NCI-H2171 treated with DMSO at 0.1 percent for 48 hours (cell line): ENCODE measurements at regions not wholly inside any gene's neighbourhood (a gene's known extent, or its start where the extent isn't known, plus 50 kb on each side); places are given as distances from the start of the nearest gene placed in this dataset.

Experiments
- DNase-seq: peaks from one replicate; lab custom pipeline; 2025; lab: John Stamatoyannopoulos, UW

GRCh38 chr2:152227969-152228592 is 52.5 kb upstream of the STAM2 start:
- no peak for DNase-seq

GRCh38 chr2:152231446-152231845 is 55.9 kb upstream of the STAM2 start:
- no peak for DNase-seq

DNA sequence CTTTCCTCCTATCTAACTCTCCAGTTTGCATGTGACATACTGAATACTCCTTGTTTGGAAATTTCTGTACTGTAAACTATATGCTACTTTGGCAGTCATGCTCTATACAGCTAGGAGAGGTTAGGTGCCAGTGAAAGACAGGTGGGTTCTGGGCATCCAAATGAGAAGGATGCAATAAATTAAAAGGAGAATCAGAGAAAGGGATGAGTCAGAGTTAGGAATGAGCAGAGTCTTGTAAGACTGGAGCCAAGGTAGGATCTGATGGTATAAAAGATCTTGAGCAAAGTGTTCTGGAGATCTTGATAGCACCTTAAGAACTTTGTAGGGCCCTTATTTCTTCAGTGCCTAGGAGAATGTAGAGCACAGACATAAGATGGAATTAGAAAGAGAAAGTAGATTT is 58.7 kb upstream of the STAM2 start:
- DNase-seq = no peak

GRCh38 chr2:152236191-152236925 is 60.8 kb upstream of the STAM2 start:
- DNase-seq = peak; percentile 57

DNA sequence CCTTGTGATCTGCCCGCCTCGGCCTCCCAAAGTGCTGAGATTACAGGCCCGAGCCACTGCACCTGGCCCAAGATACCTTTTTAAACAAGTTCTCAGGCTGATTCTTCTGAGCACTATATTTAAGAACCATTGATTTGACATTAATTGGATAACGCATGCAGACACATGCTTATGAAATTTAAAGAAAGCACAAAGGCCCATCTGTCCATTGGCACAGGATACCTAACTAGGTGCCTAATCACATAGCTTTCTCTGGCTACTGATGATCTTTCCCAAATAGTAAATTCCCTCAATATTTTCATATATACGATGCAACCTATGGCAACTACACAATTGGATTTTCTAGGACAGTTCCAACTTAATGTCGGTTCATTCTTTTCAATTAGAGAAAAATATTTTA is 62.5 kb upstream of the STAM2 start:
- DNase-seq = peak; percentile 67

DNA sequence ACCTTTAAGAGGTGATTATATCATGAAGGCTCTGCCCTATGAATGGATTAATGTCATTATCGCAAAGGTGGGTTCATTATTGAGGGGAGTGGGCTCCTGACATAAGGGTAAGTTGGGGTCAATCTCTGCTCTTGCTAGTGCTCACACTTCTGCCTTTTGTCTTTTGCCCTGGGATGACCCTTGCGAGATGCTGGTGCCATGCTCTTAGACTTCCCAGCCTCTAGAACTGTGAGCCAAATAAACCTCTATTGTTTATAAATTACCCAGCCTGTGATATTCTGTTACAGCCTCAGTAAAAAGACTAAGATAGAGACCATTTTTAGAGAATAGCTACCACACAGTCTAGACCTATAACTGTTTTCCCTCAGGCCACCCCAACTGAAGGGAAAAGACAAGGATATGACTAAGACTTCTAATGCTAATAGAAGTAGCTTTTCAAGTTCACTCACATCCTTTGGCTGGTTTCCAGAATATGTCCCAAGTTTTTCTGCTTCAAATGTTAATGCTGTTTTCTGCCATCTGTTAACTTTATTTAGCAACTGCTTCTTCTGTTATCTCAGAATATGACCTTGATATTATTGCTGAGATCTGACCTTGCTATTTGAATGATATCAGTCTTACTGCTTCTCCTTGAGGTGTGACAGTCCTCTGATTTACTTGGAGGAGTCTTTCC is 65.1 kb upstream of the STAM2 start:
- DNase-seq = peak; percentile 75

DNA sequence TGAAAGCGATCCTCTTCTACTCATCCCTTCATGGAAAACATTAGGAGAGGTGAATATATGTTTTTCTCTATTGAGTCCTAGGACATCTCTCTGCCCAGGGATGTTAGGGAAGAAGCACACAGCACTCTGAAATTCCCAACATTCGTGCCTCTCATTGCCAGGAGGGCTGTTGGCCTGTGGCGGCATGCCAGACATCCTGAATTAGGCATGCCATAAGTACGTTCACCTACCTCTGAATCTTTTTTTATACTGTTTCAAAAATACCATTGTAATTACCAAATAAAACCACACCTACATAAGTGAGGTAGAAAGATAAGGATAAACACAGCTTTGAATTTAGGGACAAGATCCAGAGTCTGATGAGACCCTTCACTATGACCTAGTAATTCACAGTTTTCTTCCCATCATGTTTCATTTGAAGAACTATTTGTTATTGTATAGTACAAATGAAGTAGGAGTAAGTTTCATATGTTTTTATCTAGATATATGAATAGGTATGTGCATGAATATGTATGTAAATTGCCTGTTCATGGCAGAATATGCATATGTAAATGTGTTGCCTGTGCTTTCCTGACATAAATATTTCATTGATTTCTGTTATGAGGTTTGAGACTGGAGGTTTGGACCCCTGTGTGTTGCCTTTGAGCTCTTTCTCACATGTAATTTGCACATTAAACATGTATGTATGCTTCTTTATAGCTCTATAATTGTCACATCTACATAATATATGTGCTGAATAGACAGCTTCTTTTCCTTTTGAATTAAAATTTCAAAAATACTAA is 66.6 kb upstream of the STAM2 start:
- DNase-seq = no peak

DNA sequence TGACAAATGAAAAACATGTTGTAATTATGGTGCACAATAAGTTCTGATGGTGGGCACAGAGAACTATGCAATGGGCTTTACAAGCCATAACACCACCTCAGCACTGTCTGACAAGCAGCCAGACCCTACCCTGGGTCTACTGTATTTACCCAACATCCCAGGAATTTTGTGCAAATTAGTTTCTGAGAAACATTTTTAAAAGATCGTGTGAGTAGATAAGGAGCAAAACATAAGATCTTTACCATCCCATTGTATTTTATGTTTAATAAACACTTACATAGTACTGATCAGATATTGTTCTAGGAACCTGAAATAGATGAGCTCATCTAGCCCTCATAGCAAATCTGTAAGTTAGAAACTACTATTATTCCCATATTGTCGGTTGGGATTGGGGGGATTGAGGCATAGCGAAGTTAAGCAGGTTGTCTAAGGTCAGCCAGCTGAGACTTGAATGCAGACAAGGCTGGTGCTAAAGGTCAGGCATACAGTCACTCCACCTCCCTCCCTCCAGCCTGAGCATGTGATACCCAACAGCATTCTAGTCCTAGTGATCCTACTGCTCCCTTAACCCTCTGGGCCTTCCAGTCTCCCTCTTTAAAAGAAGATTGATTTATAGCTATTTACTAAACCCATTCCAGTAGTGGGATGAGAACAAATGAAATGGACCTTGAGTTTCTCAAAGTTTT is 67.4 kb upstream of the STAM2 start:
- DNase-seq = no peak

GRCh38 chr2:152243761-152244640 is 68.4 kb upstream of the STAM2 start:
- no peak for DNase-seq

- DNase-seq = no peak
Observed at GRCh38 chr2:152245653-152246052, 70.1 kb upstream of the STAM2 start.

GRCh38 chr2:152246686-152247336 is 71.2 kb upstream of the STAM2 start:
- DNase-seq = no peak

DNA sequence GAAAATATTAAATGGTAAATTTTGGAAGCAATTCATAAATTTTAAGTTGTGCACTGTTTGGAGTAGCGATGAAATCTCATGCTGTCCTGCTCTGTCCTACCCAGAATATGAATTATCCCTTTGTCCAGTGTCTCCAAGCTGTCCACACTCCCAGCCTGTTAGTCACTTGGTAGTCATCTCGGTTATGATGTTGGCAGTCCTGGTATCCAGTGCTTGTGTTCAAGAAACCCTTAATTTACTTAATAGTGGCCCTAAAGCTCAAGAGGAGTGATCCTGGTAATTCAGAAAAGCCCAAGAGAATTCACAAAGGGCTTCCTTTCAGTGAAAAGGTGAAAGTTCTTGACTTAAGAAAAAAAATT is 71.8 kb upstream of the STAM2 start:
- DNase-seq = no peak

- no peak for DNase-seq
Observed at GRCh38 chr2:152250421-152251100, 75.0 kb upstream of the STAM2 start.

- no peak for DNase-seq
Observed at GRCh38 chr2:152251211-152251610, 75.6 kb upstream of the STAM2 start.

- no peak for DNase-seq
Observed at GRCh38 chr2:152251811-152252210, 76.2 kb upstream of the STAM2 start.

- no peak for DNase-seq
Observed at GRCh38 chr2:152254486-152254885, 78.9 kb upstream of the STAM2 start.

DNA sequence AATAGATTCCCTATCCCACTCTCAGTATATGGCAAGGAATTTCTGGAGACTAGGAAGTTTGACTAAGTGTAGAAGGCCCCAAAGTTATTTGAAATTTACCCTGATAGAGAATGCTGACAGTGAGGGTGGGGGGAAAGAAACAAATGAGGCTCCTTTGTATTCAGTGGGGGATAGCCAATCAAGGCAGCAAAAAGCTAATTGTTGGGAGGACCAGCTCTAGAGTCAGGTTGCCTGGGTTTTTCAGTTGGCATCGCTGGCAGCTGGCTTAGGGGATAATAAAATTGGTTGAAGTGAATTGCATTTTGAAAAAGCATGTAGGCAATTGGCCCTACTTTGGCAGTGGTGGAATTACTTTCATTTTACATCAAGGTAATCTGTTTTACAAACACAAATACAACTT is 79.4 kb upstream of the STAM2 start:
- no peak for DNase-seq

GRCh38 chr2:152255918-152256317 is 79.1 kb upstream of the FMNL2 start:
- no peak for DNase-seq

DNA sequence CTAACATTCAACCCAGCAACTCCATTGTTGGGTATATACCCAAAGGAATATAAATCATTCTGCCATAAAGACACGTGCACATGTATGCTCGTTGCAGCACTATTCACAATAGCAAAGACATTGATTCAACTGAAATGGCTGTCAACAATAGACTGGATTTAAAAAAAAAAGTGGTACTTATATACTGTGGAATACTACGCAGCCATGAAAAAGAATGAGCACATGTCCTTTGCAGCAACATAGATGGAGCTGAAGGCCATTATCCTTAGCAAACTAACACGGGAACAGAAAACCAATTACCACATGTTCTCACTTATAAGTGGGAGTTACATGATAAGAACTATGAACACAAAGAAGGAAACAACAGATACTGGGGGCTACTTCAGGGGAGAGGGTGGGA is 74.0 kb upstream of the FMNL2 start:
- no peak for DNase-seq

- no peak for DNase-seq
Observed at GRCh38 chr2:152263911-152264310, 71.1 kb upstream of the FMNL2 start.
